Karpas-422 (cell line): ENCODE measurements at regions not wholly inside any gene's neighbourhood (a gene's known extent, or its start where the extent isn't known, plus 50 kb on each side); places are given as distances from the start of the nearest gene placed in this dataset.

Source experiments
- DNase-seq: peaks from one replicate; pipeline ENCODE4 v3.0.0-alpha.2; 2015
- H2AFZ ChIP-seq: fragments of 200-600 bp; sonication (generic); 2 replicates; pipeline ENCODE4 v1.6.1; 2014; ENCODE audit warnings: antibody characterized with exemption, low read length, mixed read lengths
- H3K27ac ChIP-seq: fragments of 200-600 bp; sonication (generic); 2 replicates; pipeline ENCODE4 v1.5.1; 2014; ENCODE audit warnings: mild to moderate bottlenecking, low read length, moderate library complexity
- H3K27me3 ChIP-seq: fragments of 200-600 bp; sonication (generic); 2 replicates; pipeline ENCODE4 v1.6.1; 2014; ENCODE audit warnings: low read length, mixed read lengths
- H3K36me3 ChIP-seq: fragments of 200-600 bp; sonication (generic); 2 replicates; pipeline ENCODE4 v1.6.1; 2014; ENCODE audit warnings: low read length, mixed read lengths; ENCODE audit not compliant: insufficient read depth
- H3K4me1 ChIP-seq: fragments of 200-600 bp; sonication (generic); 2 replicates; pipeline ENCODE4 v1.6.1; 2014; ENCODE audit warnings: mild to moderate bottlenecking, low read length, mixed read lengths
- H3K4me2 ChIP-seq: fragments of 200-600 bp; sonication (generic); 2 replicates; pipeline ENCODE4 v1.6.1; 2014; ENCODE audit warnings: low read length, low read depth, mild to moderate bottlenecking; ENCODE audit not compliant: poor library complexity, severe bottlenecking
- H3K4me3 ChIP-seq: fragments of 200-600 bp; sonication (generic); 2 replicates; pipeline ENCODE4 v1.5.1; 2014; ENCODE audit warnings: mild to moderate bottlenecking, antibody characterized with exemption, low read length, mixed read lengths
- H3K79me2 ChIP-seq: fragments of 200-600 bp; sonication (generic); 2 replicates; pipeline ENCODE4 v1.6.1; 2014; ENCODE audit warnings: mild to moderate bottlenecking, low read length, mixed read lengths
- H3K9ac ChIP-seq: fragments of 200-600 bp; sonication (generic); 2 replicates; pipeline ENCODE4 v1.6.0; 2014; ENCODE audit warnings: low read length
- H3K9me2 ChIP-seq: fragments of 200-600 bp; sonication (generic), shearing (Covaris generic); replicated peaks from 2 replicates; pipeline ENCODE4 v1.6.0; 2014; ENCODE audit warnings: mild to moderate bottlenecking, low read length, moderate library complexity; ENCODE audit not compliant: insufficient read depth
- H3K9me3 ChIP-seq: fragments of 300-700, 200-600 bp; sonication (generic); 2 replicates; pipeline ENCODE4 v1.6.1; 2014; ENCODE audit warnings: low read length, mixed read lengths
- H4K20me1 ChIP-seq: fragments of 200-600 bp; sonication (generic); 2 replicates; pipeline ENCODE4 v1.6.1; 2014; ENCODE audit warnings: mild to moderate bottlenecking, antibody characterized with exemption, low read length, low read depth; ENCODE audit not compliant: insufficient read depth

DNA sequence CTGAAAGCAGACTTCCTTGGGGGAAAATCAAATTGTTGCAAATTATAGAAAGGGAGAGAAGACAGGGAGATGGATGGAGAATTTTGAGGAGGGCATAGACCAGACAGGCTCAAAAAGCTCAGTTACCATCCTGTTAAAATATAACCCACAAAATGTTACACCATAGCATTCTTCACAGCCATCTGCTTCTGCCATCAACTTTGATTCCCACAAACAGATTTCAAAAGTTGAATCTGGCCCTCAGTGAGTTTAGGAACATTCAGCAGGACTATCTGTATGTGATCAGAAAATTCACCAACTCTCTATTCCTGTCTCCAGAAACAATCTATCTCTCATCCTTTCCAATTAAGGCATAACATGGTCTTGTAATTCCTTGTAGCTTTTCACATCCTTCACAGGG, 159.8 kb upstream of the CCDC68 start:
- H3K4me1 ChIP-seq: no peaks in the 10 kb centered on the region
- no peak for DNase-seq
- no peaks in the 10 kb centered on the region for H3K79me2 ChIP-seq
- H3K36me3 ChIP-seq: no peaks in the 10 kb centered on the region
- H2AFZ ChIP-seq: no peak overlapping the region
- H4K20me1 ChIP-seq: no peaks in the 10 kb centered on the region
- H3K9ac ChIP-seq: no peak overlapping the region
- no peak overlapping the region for H3K4me2 ChIP-seq
- no peaks in the 10 kb centered on the region for H3K9me2 ChIP-seq
- H3K9me3 ChIP-seq: no peaks in the 10 kb centered on the region
- no peak overlapping the region for H3K27ac ChIP-seq
- no peaks in the 10 kb centered on the region for H3K27me3 ChIP-seq
- no peak overlapping the region for H3K4me3 ChIP-seq

DNA sequence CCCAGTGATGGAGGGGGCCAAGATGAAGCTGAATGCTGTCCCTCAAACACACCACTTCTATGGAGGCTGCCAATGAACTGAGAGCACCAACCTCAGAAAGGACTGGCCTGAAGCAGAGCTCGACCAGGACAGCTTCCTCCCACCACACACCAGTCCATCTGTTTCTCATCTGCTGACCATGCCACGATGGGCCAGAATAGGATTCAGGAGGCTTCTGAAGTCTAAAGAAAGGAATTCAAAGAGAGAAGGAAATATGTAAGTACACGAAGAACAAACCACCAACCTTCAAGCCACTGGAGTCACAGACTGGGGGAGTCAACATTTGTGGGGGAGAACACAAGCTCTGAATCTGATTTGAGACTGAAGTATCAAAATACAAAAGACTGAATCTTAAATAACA, 157.6 kb upstream of the CCDC68 start:
- Histone ChIP-seq H3K4me1 (no peaks in the 10 kb centered on the region), H3K79me2 (no peaks in the 10 kb centered on the region), H3K27ac (no peak overlapping the region), H4K20me1 (no peaks in the 10 kb centered on the region), H3K9me2 (no peaks in the 10 kb centered on the region), H3K9me3 (no peaks in the 10 kb centered on the region), H3K27me3 (no peaks in the 10 kb centered on the region), H3K36me3 (no peaks in the 10 kb centered on the region), H3K9ac (no peak overlapping the region), H2AFZ (no peak overlapping the region), H3K4me2 (no peak overlapping the region), H3K4me3 (no peak overlapping the region)
- no peak for DNase-seq

DNA sequence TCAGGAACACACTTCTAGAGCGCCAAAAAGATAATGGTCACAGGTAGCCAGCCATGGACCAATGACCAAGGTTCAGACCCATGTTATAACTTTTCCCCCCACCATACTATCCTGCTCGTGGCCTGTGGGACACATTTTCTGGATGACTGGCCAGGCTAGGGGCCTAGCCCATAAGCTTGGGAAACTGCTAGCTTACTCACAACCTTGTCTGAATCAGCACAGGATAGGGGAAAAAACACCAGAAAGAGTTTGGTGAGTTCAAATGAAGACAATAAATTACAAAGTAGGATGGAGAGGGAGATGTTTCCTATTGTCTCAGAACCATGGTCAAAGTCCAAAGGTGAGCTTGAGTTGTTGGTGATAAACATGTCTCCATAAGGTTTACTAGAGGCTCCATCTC, 156.3 kb upstream of the CCDC68 start:
- Histone ChIP-seq H3K36me3 (no peaks in the 10 kb centered on the region), H3K27ac (no peak overlapping the region), H4K20me1 (no peaks in the 10 kb centered on the region), H2AFZ (no peak overlapping the region), H3K4me3 (no peak overlapping the region), H3K4me2 (no peak overlapping the region), H3K27me3 (no peaks in the 10 kb centered on the region), H3K4me1 (no peaks in the 10 kb centered on the region), H3K79me2 (no peaks in the 10 kb centered on the region), H3K9me2 (no peaks in the 10 kb centered on the region), H3K9ac (no peak overlapping the region), H3K9me3 (no peaks in the 10 kb centered on the region)
- DNase-seq: no peak

- Histone ChIP-seq H3K36me3 (no peaks in the 10 kb centered on the region), H3K4me2 (no peak overlapping the region), H4K20me1 (no peaks in the 10 kb centered on the region), H3K79me2 (no peaks in the 10 kb centered on the region), H2AFZ (no peak overlapping the region), H3K9me3 (no peaks in the 10 kb centered on the region), H3K9me2 (no peaks in the 10 kb centered on the region), H3K4me1 (no peaks in the 10 kb centered on the region), H3K27ac (no peak overlapping the region), H3K9ac (no peak overlapping the region), H3K27me3 (0 out of 2 replicates have a peak, but pooled peaks cover under 1% of the 10 kb centered on the region), H3K4me3 (no peak overlapping the region)
- DNase-seq: no peak
Observed at GRCh38 chr18:55114876-55115275, 155.6 kb upstream of the CCDC68 start.

- Histone ChIP-seq H3K9me2 (no peaks in the 10 kb centered on the region), H3K9me3 (no peaks in the 10 kb centered on the region), H3K4me1 (no peaks in the 10 kb centered on the region), H3K27me3 (0 out of 2 replicates have a peak, but pooled peaks cover 2% of the 10 kb centered on the region), H2AFZ (no peak overlapping the region), H3K79me2 (no peaks in the 10 kb centered on the region), H3K9ac (no peak overlapping the region), H4K20me1 (no peaks in the 10 kb centered on the region), H3K36me3 (no peaks in the 10 kb centered on the region), H3K4me2 (no peak overlapping the region), H3K27ac (no peak overlapping the region), H3K4me3 (no peak overlapping the region)
- DNase-seq: no peak
Observed at GRCh38 chr18:55113800-55114199, 154.5 kb upstream of the CCDC68 start.

DNA sequence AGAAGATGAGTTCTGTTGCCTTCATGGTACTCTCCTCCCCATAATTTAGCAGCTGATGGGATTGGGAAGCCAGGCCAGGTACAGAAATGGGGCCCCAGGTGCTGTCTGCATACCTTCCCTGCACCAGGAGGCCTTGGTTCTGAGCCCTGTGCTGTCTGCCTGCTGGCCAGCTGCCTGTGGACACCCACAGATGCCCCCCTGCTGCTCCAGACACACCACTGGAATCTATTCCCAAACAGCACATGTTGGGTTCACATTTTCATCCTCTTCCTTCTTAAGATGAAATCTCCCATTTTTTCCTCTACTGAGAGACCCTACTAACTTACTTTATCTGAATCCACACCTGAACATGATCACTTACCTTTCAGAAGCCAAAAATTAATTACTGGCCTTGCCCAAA, 152.0 kb upstream of the CCDC68 start:
- H3K36me3 ChIP-seq: no peaks in the 10 kb centered on the region
- no peak overlapping the region for H3K4me2 ChIP-seq

GRCh38 chr18:55110436-55110835, 151.2 kb upstream of the CCDC68 start:
- no peaks in the 10 kb centered on the region for H3K4me1 ChIP-seq
- H3K36me3 ChIP-seq: no peaks in the 10 kb centered on the region
- no peaks in the 10 kb centered on the region for H4K20me1 ChIP-seq
- 0 out of 2 replicates have a peak, but pooled peaks cover 2% of the 10 kb centered on the region for H3K27me3 ChIP-seq
- H3K4me3 ChIP-seq: no peak overlapping the region
- no peak for DNase-seq
- H3K9me2 ChIP-seq: no peaks in the 10 kb centered on the region
- no peaks in the 10 kb centered on the region for H3K79me2 ChIP-seq
- no peak overlapping the region for H3K9ac ChIP-seq
- H3K9me3 ChIP-seq: no peaks in the 10 kb centered on the region
- H3K4me2 ChIP-seq: no peak overlapping the region
- H3K27ac ChIP-seq: no peak overlapping the region
- H2AFZ ChIP-seq: no peak overlapping the region

More for the DNA sequence above, 152.0 kb upstream of the CCDC68 start:
- Histone ChIP-seq H3K4me3 (no peak overlapping the region), H3K9ac (no peak overlapping the region), H3K4me1 (no peaks in the 10 kb centered on the region), H3K27ac (no peak overlapping the region), H3K79me2 (no peaks in the 10 kb centered on the region), H4K20me1 (no peaks in the 10 kb centered on the region), H3K9me3 (no peaks in the 10 kb centered on the region), H3K9me2 (no peaks in the 10 kb centered on the region), H2AFZ (no peak overlapping the region), H3K27me3 (0 out of 2 replicates have a peak, but pooled peaks cover 2% of the 10 kb centered on the region)
- DNase-seq: no peak

- Histone ChIP-seq H3K79me2 (no peaks in the 10 kb centered on the region), H3K36me3 (no peaks in the 10 kb centered on the region), H3K4me1 (no peaks in the 10 kb centered on the region), H3K4me2 (no peak overlapping the region), H4K20me1 (no peaks in the 10 kb centered on the region), H3K9me2 (no peaks in the 10 kb centered on the region), H3K9ac (no peak overlapping the region), H3K4me3 (no peak overlapping the region), H3K27ac (no peak overlapping the region), H3K27me3 (0 out of 2 replicates have a peak, but pooled peaks cover 2% of the 10 kb centered on the region), H3K9me3 (no peaks in the 10 kb centered on the region), H2AFZ (no peak overlapping the region)
- DNase-seq: no peak
Observed at GRCh38 chr18:55109818-55110414, 150.7 kb upstream of the CCDC68 start.
